Activated T-cell treated with anti-CD3 and anti-CD28 coated beads for 24 hours (primary cell): ENCODE measurements at regions not wholly inside any gene's neighbourhood (a gene's known extent, or its start where the extent isn't known, plus 50 kb on each side); places are given as distances from the start of the nearest gene placed in this dataset.

Experiments
- DNase-seq: peaks from one replicate; pipeline ENCODE4 v3.0.0-alpha.2; 2020; ENCODE audit warnings: low read depth

- DNase-seq: no peak
Measured at GRCh38 chr6:128666405-128666804, 146.0 kb upstream of the PTPRK start.

- DNase-seq: no peak
Measured at GRCh38 chr6:128663238-128663637, 142.8 kb upstream of the PTPRK start.

- no peak for DNase-seq
Measured at GRCh38 chr6:128659878-128660622, 139.7 kb upstream of the PTPRK start.

GRCh38 chr6:128659276-128659675 is 138.9 kb upstream of the PTPRK start:
- no peak for DNase-seq

GRCh38 chr6:128657181-128657580 is 136.8 kb upstream of the PTPRK start:
- no peak for DNase-seq

- DNase-seq: peak; percentile 7
Measured at GRCh38 chr6:128655978-128656498, 135.6 kb upstream of the PTPRK start.

- no peak for DNase-seq
Measured at GRCh38 chr6:128648022-128648598, 127.7 kb upstream of the PTPRK start.

- DNase-seq: no peak
Measured at GRCh38 chr6:128642132-128642531, 121.7 kb upstream of the PTPRK start.

- DNase-seq: no peak
Measured at GRCh38 chr6:128641703-128642102, 121.3 kb upstream of the PTPRK start.

GRCh38 chr6:128638817-128639216 is 118.4 kb upstream of the PTPRK start:
- no peak for DNase-seq

- DNase-seq: no peak
Measured at GRCh38 chr6:128635219-128635618, 114.8 kb upstream of the PTPRK start.

GRCh38 chr6:128632131-128632530 is 111.7 kb upstream of the PTPRK start:
- DNase-seq: no peak

- no peak for DNase-seq
Measured at GRCh38 chr6:128631031-128631430, 110.6 kb upstream of the PTPRK start.

GRCh38 chr6:128630213-128630612 is 109.8 kb upstream of the PTPRK start:
- no peak for DNase-seq

- DNase-seq: no peak
Measured at GRCh38 chr6:128617285-128617684, 96.9 kb upstream of the PTPRK start.

- no peak for DNase-seq
Measured at GRCh38 chr6:128616342-128616741, 95.9 kb upstream of the PTPRK start.

- DNase-seq: no peak
Measured at GRCh38 chr6:128606611-128607010, 86.2 kb upstream of the PTPRK start.

- DNase-seq: no peak
Measured at GRCh38 chr6:128605961-128606360, 85.6 kb upstream of the PTPRK start.

- DNase-seq: no peak
Measured at GRCh38 chr6:128601060-128601459, 80.7 kb upstream of the PTPRK start.

GRCh38 chr6:128600397-128600951 is 80.1 kb upstream of the PTPRK start:
- DNase-seq: no peak

- DNase-seq: no peak
Measured at GRCh38 chr6:128599036-128599435, 78.6 kb upstream of the PTPRK start.

GRCh38 chr6:128598571-128598970 is 78.2 kb upstream of the PTPRK start:
- DNase-seq: no peak

GRCh38 chr6:128597956-128598355 is 77.6 kb upstream of the PTPRK start:
- no peak for DNase-seq
